ENCODE measurements at regions not wholly inside any gene's neighbourhood (a gene's known extent, or its start where the extent isn't known, plus 50 kb on each side); places are given as distances from the start of the nearest gene placed in this dataset.

DNA sequence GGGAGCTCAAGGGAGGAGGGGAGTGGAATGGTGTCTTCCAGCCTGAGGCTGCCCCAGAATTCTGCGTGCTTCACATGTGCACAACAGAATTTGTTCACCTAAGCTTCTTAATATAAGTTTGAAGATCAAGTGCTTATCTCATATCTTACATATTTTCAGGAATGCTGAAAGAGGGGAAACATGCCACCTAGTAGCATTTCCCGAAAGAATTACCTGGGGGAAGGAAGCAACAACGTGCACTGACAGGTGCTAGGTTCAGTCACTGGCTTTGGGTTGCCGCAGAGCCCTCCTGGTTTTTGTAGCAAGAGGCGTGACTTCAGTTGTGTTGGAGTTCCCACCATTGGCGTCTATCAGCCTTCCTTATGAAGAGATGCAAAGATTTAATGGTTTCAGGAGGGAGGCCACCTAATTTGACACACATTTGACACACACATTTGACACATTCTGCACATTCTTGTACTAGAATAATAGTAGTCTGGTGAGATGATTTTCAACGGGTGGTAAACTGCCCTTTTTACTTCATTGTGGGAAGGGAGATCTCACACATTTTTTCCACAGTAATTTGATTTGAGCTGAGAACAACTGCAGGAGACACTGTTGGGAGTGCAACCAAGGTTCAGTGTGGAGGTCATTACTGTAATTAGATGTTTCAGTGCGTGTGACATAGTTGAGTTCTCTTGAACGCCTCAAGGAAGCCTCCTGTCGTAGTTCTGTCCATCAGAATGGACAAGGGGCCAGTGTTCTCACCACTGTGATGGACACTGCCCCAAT lies 481.3 kb downstream of the CCDC171 start:
- no peak for TF ChIP-seq SP1 (CRISPR knock-in tag; conservative IDR thresholded peaks at IDR 0.05)
- TF ChIP-seq, protein P1, sequence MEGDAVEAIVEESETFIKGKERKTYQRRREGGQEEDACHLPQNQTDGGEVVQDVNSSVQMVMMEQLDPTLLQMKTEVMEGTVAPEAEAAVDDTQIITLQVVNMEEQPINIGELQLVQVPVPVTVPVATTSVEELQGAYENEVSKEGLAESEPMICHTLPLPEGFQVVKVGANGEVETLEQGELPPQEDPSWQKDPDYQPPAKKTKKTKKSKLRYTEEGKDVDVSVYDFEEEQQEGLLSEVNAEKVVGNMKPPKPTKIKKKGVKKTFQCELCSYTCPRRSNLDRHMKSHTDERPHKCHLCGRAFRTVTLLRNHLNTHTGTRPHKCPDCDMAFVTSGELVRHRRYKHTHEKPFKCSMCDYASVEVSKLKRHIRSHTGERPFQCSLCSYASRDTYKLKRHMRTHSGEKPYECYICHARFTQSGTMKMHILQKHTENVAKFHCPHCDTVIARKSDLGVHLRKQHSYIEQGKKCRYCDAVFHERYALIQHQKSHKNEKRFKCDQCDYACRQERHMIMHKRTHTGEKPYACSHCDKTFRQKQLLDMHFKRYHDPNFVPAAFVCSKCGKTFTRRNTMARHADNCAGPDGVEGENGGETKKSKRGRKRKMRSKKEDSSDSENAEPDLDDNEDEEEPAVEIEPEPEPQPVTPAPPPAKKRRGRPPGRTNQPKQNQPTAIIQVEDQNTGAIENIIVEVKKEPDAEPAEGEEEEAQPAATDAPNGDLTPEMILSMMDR (IDR thresholded peaks at IDR 0.05), result no peak
